ENCODE measurements at regions not wholly inside any gene's neighbourhood (a gene's known extent, or its start where the extent isn't known, plus 50 kb on each side); places are given as distances from the start of the nearest gene placed in this dataset.

GRCh38 chr16:80065541-80065940 lies 465.0 kb upstream of the MAF start:
- TF ChIP-seq CTCF (conservative IDR thresholded peaks at IDR 0.05; ENCODE audit: low read length): no peak
- TF ChIP-seq EZH2phosphoT487 (IDR thresholded peaks at IDR 0.05; ENCODE audit: borderline replicate concordance): no peak
